Loucy (cell line): ENCODE measurements at regions not wholly inside any gene's neighbourhood (a gene's known extent, or its start where the extent isn't known, plus 50 kb on each side); places are given as distances from the start of the nearest gene placed in this dataset.

Source experiments
- H2AFZ ChIP-seq: fragments of 200-600 bp; sonication (generic); 2 replicates; pipeline ENCODE4 v1.6.0; 2016; ENCODE audit warnings: antibody characterized with exemption, mild to moderate bottlenecking, low read length, moderate library complexity
- H3F3A ChIP-seq: fragments of 200-600 bp; 2 replicates; pipeline ENCODE4 v1.6.0; 2016; ENCODE audit warnings: antibody characterized with exemption, low read depth, mild to moderate bottlenecking
- H3K27me3 ChIP-seq: fragments of 200-600 bp; sonication (generic); 2 replicates; pipeline ENCODE4 v1.6.1; 2014; ENCODE audit warnings: low read length, mild to moderate bottlenecking; ENCODE audit not compliant: insufficient read depth, poor library complexity, severe bottlenecking
- H3K36me3 ChIP-seq: fragments of 200-600 bp; sonication (generic); 2 replicates; pipeline ENCODE4 v1.6.1; 2016; ENCODE audit warnings: low read length; ENCODE audit not compliant: insufficient read depth
- H3K4me1 ChIP-seq: fragments of 200-600 bp; sonication (generic); 2 replicates; pipeline ENCODE4 v1.5.1; 2014; ENCODE audit warnings: low read length, mild to moderate bottlenecking; ENCODE audit not compliant: insufficient read depth, poor library complexity, severe bottlenecking
- H3K4me2 ChIP-seq: fragments of 200-600 bp; sonication (generic); 2 replicates; pipeline ENCODE4 v1.6.0; 2014; ENCODE audit warnings: antibody characterized with exemption, low read length, low read depth, mild to moderate bottlenecking; ENCODE audit not compliant: poor library complexity, severe bottlenecking
- H3K4me3 ChIP-seq: fragments of 200-600 bp; sonication (generic); 2 replicates; pipeline ENCODE4 v1.5.1; 2014; ENCODE audit warnings: low read length, mild to moderate bottlenecking, mixed read lengths; ENCODE audit not compliant: poor library complexity, severe bottlenecking
- H3K79me2 ChIP-seq: fragments of 200-600 bp; sonication (generic); 2 replicates; pipeline ENCODE4 v1.6.1; 2014; ENCODE audit warnings: low read length; ENCODE audit not compliant: insufficient read depth
- H3K9ac ChIP-seq: fragments of 200-600 bp; sonication (generic); 2 replicates; pipeline ENCODE4 v1.6.0; 2014; ENCODE audit warnings: mild to moderate bottlenecking, low read depth, low read length, moderate library complexity; ENCODE audit not compliant: poor library complexity, severe bottlenecking
- H3K9me2 ChIP-seq: fragments of 200-600 bp; sonication (generic); replicated peaks from 2 replicates; pipeline ENCODE4 v1.6.1; 2016; ENCODE audit warnings: low read depth, low read length, mixed read lengths
- H3K9me3 ChIP-seq: fragments of 200-600 bp; sonication (generic); 2 replicates; pipeline ENCODE4 v1.6.1; 2014; ENCODE audit warnings: mild to moderate bottlenecking, antibody characterized with exemption, low read length, low read depth; ENCODE audit not compliant: insufficient read depth
- H4K20me1 ChIP-seq: fragments of 200-600 bp; sonication (generic); 2 replicates; pipeline ENCODE4 v1.6.0; 2014; ENCODE audit warnings: antibody characterized with exemption, low read length, mild to moderate bottlenecking; ENCODE audit not compliant: insufficient read depth, poor library complexity, severe bottlenecking
- EZH2phosphoT487 ChIP-seq: fragments of 200-600 bp; IDR thresholded peaks from 2 replicates; pipeline ENCODE4 v1.6.1; 2018; ENCODE audit warnings: antibody characterized with exemption, mild to moderate bottlenecking, moderate library complexity, borderline replicate concordance
- TF ChIP-seq, protein P1 (sequence below): fragments of 200-600 bp; sonication (generic); conservative IDR thresholded peaks from 2 replicates; pipeline ENCODE4 v1.5.1; 2014; ENCODE audit warnings: mild to moderate bottlenecking, antibody characterized with exemption, low read length

DNA sequence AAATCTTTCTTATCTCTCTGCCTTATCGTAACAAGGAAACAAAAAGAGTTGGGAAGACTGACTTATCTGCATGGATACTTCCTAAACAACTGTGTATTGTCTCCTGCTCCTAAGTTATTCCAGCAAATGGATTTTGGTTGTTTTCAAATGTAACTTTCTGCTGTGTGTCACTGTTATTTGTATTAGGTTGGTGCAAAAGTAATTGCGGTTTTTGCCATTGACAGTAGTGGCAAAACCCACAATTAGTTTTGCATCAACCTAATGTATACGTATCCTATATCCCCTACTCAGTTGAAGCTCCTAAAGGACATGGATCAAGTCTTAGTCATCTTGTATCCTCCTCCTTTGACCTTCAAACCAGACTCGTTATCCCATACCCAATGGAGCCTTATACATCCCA is 263.4 kb upstream of the GPR101 start:
- Histone ChIP-seq H3K27me3 (no peaks in the 10 kb centered on the region), H3K9me3 (no peaks in the 10 kb centered on the region), H3K4me3 (no peak overlapping the region), H3K9me2 (no peaks in the 10 kb centered on the region), H3F3A (no peaks in the 10 kb centered on the region), H3K4me2 (no peak overlapping the region), H3K36me3 (no peaks in the 10 kb centered on the region), H3K9ac (no peak overlapping the region), H3K4me1 (no peaks in the 10 kb centered on the region), H3K79me2 (no peaks in the 10 kb centered on the region), H4K20me1 (no peaks in the 10 kb centered on the region), H2AFZ (no peak overlapping the region)
- TF ChIP-seq EZH2phosphoT487 = no peak
- TF ChIP-seq, protein P1, sequence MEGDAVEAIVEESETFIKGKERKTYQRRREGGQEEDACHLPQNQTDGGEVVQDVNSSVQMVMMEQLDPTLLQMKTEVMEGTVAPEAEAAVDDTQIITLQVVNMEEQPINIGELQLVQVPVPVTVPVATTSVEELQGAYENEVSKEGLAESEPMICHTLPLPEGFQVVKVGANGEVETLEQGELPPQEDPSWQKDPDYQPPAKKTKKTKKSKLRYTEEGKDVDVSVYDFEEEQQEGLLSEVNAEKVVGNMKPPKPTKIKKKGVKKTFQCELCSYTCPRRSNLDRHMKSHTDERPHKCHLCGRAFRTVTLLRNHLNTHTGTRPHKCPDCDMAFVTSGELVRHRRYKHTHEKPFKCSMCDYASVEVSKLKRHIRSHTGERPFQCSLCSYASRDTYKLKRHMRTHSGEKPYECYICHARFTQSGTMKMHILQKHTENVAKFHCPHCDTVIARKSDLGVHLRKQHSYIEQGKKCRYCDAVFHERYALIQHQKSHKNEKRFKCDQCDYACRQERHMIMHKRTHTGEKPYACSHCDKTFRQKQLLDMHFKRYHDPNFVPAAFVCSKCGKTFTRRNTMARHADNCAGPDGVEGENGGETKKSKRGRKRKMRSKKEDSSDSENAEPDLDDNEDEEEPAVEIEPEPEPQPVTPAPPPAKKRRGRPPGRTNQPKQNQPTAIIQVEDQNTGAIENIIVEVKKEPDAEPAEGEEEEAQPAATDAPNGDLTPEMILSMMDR = no peak

DNA sequence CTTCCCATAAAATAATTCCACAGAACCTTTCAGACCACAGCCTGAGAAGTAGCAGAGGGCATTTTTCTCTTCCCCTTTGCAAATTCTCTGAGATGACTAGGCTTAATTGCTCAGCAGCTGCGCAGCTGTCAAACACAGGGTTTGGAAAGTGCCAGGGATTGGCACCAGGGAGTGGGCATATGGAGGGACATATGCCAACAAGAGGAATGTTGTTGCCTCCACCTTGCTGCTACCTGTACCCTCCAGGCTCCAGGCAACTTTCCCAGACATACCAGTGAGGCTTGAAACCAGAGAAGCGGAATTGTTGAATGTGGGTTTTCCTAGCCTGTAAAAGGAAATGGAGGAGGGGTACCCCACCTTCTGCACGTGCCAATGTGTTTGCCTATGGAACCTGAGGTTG is 256.2 kb upstream of the GPR101 start:
- no peaks in the 10 kb centered on the region for H3K9me2 ChIP-seq
- H4K20me1 ChIP-seq = no peaks in the 10 kb centered on the region
- no peak overlapping the region for H3K9ac ChIP-seq
- H3K9me3 ChIP-seq = no peaks in the 10 kb centered on the region
- H3K79me2 ChIP-seq = no peaks in the 10 kb centered on the region
- TF ChIP-seq, protein P1 = no peak
- no peak for TF ChIP-seq EZH2phosphoT487
- no peak overlapping the region for H3K4me3 ChIP-seq
- no peaks in the 10 kb centered on the region for H3K4me1 ChIP-seq
- no peak overlapping the region for H2AFZ ChIP-seq
- no peak overlapping the region for H3K4me2 ChIP-seq
- no peaks in the 10 kb centered on the region for H3F3A ChIP-seq
- H3K27me3 ChIP-seq = no peaks in the 10 kb centered on the region
- no peaks in the 10 kb centered on the region for H3K36me3 ChIP-seq

DNA sequence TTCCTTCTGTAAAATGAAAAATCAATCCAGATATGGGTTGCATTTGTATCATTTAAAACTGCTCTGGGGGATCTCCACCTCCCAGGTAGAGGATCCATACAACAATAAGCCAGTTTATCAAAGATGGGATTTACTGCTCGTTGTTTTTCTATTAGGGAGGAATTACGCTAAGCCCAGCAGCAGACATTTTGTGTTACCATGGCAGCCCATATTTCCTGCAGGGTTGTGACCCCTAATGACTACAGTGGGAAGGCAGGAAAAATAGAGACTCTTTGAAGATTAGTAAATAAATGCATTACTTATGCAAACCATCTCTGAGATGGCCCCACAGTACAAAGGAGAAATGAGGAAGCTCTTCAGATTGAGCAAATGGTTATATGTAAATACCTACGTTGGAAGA is 253.4 kb upstream of the GPR101 start:
- no peaks in the 10 kb centered on the region for H3K27me3 ChIP-seq

More for the DNA sequence above, 253.4 kb upstream of the GPR101 start:
- no peak overlapping the region for H2AFZ ChIP-seq
- no peaks in the 10 kb centered on the region for H3K4me1 ChIP-seq
- TF ChIP-seq, protein P1 = no peak
- no peak for TF ChIP-seq EZH2phosphoT487
- no peaks in the 10 kb centered on the region for H3K79me2 ChIP-seq
- H3K9me3 ChIP-seq = no peaks in the 10 kb centered on the region
- H3F3A ChIP-seq = no peaks in the 10 kb centered on the region
- H3K4me3 ChIP-seq = no peak overlapping the region
- no peaks in the 10 kb centered on the region for H3K9me2 ChIP-seq
- H4K20me1 ChIP-seq = no peaks in the 10 kb centered on the region
- no peak overlapping the region for H3K9ac ChIP-seq
- no peaks in the 10 kb centered on the region for H3K36me3 ChIP-seq
- no peak overlapping the region for H3K4me2 ChIP-seq
